K562 (cell line): ENCODE measurements at regions not wholly inside any gene's neighbourhood (a gene's known extent, or its start where the extent isn't known, plus 50 kb on each side); places are given as distances from the start of the nearest gene placed in this dataset.

Experiments
- ATAC-seq: fragments of 200-7000 bp; cut with Tn5 transposase; 3 replicates; pipeline ENCODE4 v1.9.1; 2020; ENCODE audit warnings: moderate library complexity
- BruUV-seq: library from RNA; stranded (reverse); fragments of 400-500 nt; replicated peaks from 2 replicates; lab custom pipeline; 2021; lab: Mats Ljungman, UMichigan
- CTCF ChIA-PET: fragments of 300-600 bp; formaldehyde crosslinking; extraction: SDS; loops from one replicate; lab custom pipeline; 2021; ENCODE audit warnings: low intra/inter-chr PET ratio; lab: Yijun Ruan, JAX
- POLR2A ChIA-PET: fragments of 300-600, 350-650 bp; sonication (Branson Sonifier 250); formaldehyde crosslinking; extraction: SDS; loops from one replicate; lab custom pipeline; 2021; ENCODE audit warnings: antibody characterized with exemption, inconsistent platforms; lab: Yijun Ruan, JAX
- DNase-seq, 4 experiments: peaks; one replicate each; pipeline versions ENCODE4 v3.0.0 to v3.0.0-alpha.2; 2011 to 2018; ENCODE audit warnings: low spot score in 3 of 4, mixed read lengths in 3 of 4; ENCODE audit errors: extremely low read depth in 1 of 4
- FAIRE-seq: peaks from 2 replicates; lab custom pipeline; 2011; peaks lifted over from hg19 to GRCh38; lab: Jason Lieb, UNC
- H2AFZ ChIP-seq: 2 replicates; pipeline ENCODE4 v1.6.0; 2011; ENCODE audit warnings: low read depth, low read length, control low read depth, inconsistent platforms
- H3K27ac ChIP-seq: fragments of 200-600 bp; 3 replicates; pipeline ENCODE4 v1.8.0; 2011; ENCODE audit warnings: low read depth, mild to moderate bottlenecking, control low read depth, inconsistent platforms, low read length, moderate library complexity, mixed read lengths; ENCODE audit errors: extremely low read depth
- H3K27me3 ChIP-seq, 2 experiments: fragments of 300-600 bp in 1 of 2; 2 replicates in 1 of 2; 3 replicates in 1 of 2; pipeline versions ENCODE4 v1.6.0 to v1.8.0; 2011; ENCODE audit warnings: inconsistent platforms in 2 of 2, low read length in 2 of 2, mild to moderate bottlenecking in 1 of 2, mixed read lengths in 1 of 2, moderate library complexity in 1 of 2; ENCODE audit not compliant: control insufficient read depth in 2 of 2, insufficient read depth in 2 of 2
- H3K36me3 ChIP-seq: fragments of 300-600 bp; 3 replicates; pipeline ENCODE4 v1.8.0; 2011; ENCODE audit warnings: mild to moderate bottlenecking, low read length, inconsistent platforms; ENCODE audit not compliant: control insufficient read depth, insufficient read depth
- H3K4me1 ChIP-seq, 2 experiments: fragments of 200-600 bp in 1 of 2; replicated peaks in 1 of 2; 2 replicates in 1 of 2; 3 replicates in 1 of 2; pipeline versions ENCODE4 v1.5.1 to v1.8.0; 2011; ENCODE audit warnings: inconsistent platforms in 2 of 2, low read length in 2 of 2, mild to moderate bottlenecking in 1 of 2, mixed read lengths in 1 of 2, moderate library complexity in 1 of 2; ENCODE audit not compliant: control insufficient read depth in 2 of 2, insufficient read depth in 2 of 2
- H3K4me2 ChIP-seq: 2 replicates; pipeline ENCODE4 v1.6.1; 2011; ENCODE audit warnings: low read length, control low read depth, inconsistent platforms, mixed read lengths; ENCODE audit not compliant: insufficient read depth
- H3K4me3 ChIP-seq: fragments of 200-600 bp; sonication (generic), shearing (Covaris generic); 2 replicates; pipeline ENCODE4 v1.5.1; 2016; ENCODE audit warnings: control low read depth, inconsistent platforms
- H3K79me2 ChIP-seq: fragments of 200-600 bp; 3 replicates; pipeline ENCODE4 v1.8.0; 2011; ENCODE audit warnings: low read length, inconsistent platforms; ENCODE audit not compliant: control insufficient read depth, insufficient read depth
- H3K9ac ChIP-seq, 2 experiments: 2 replicates each; pipeline versions ENCODE4 v1.6.0 to v1.6.1; 2011; ENCODE audit warnings: low read depth in 2 of 2, low read length in 2 of 2, control low read depth in 1 of 2, inconsistent platforms in 1 of 2, mild to moderate bottlenecking in 1 of 2, mixed read lengths in 1 of 2; ENCODE audit not compliant: insufficient read depth in 1 of 2
- H3K9me1 ChIP-seq: one replicate; pipeline ENCODE4 v1.6.0; 2011; ENCODE audit warnings: inconsistent platforms, mild to moderate bottlenecking, low read length, moderate library complexity; ENCODE audit not compliant: control insufficient read depth, insufficient read depth
- H3K9me3 ChIP-seq: replicated peaks from 2 replicates; pipeline ENCODE4 v1.5.1; 2011; ENCODE audit warnings: low read depth, low read length, inconsistent platforms; ENCODE audit not compliant: control insufficient read depth, insufficient read depth
- H4K20me1 ChIP-seq: replicated peaks from 2 replicates; pipeline ENCODE4 v1.6.1; 2011; ENCODE audit warnings: low read length, inconsistent platforms, mixed read lengths; ENCODE audit not compliant: control insufficient read depth, insufficient read depth
- CTCFL ChIP-seq: IDR thresholded peaks from 2 replicates; pipeline ENCODE4 v1.6.1; 2011; ENCODE audit warnings: borderline replicate concordance, low read depth, mild to moderate bottlenecking, moderate library complexity, low read length; ENCODE audit not compliant: insufficient read depth, poor library complexity, severe bottlenecking
- PTRF ChIP-seq: fragments of 450-650 bp; IDR thresholded peaks from 2 replicates; pipeline ENCODE4 v1.6.1; 2016; ENCODE audit warnings: mild to moderate bottlenecking, missing genetic modification characterization, missing compliant biosample characterization
- SMARCA5 ChIP-seq: fragments of 450-650 bp; IDR thresholded peaks from 2 replicates; pipeline ENCODE4 v1.6.1; 2016
- ZNF436 ChIP-seq: fragments of 250-450, 450-650 bp; sonication (Bioruptor Pico); formaldehyde crosslinking; IDR thresholded peaks from 2 replicates; pipeline ENCODE4 v1.7.0; 2020; ENCODE audit warnings: mild to moderate bottlenecking
- WGBS: fragments of 100-300 bp; shearing (Covaris generic); methylation state at CpG from one replicate; pipeline ENCODE4 v1.1.6; 2016; ENCODE audit warnings: low coverage, mixed read lengths; ENCODE audit not compliant: insufficient coverage; ENCODE audit errors: missing lambda C conversion rate; 5-methylcytosine and 5-hydroxymethylcytosine counted together
- in situ Hi-C: fragments of 300-500 bp; cut with MboI; formaldehyde crosslinking; loops from 4 replicates; pipeline ENCODE4 v1.15.0; 2018; ENCODE audit warnings: inconsistent platforms, mixed read lengths
- intact Hi-C: fragments of 100-400 bp; cut with micrococcal nuclease; formaldehyde crosslinking; loops from 2 replicates; pipeline ENCODE4 v1.14.2; 2022

- Histone ChIP-seq H3K4me2 (no peak overlapping the region), H4K20me1 (no peaks in the 10 kb centered on the region), H3K9ac (no peak overlapping the region), H2AFZ (no peak overlapping the region), H3K9me3 (no peaks in the 10 kb centered on the region), H3K9me1 (no peaks in the 10 kb centered on the region), H3K27me3 (peaks cover 19 to 32% of the 10 kb centered on the region in 2 experiments), H3K4me1 (peaks cover 0 to 13% of the 10 kb centered on the region in 2 experiments; a peak in 1 of 5 replicates), H3K4me3 (no peak overlapping the region), H3K27ac (no peak overlapping the region), H3K36me3 (no peaks in the 10 kb centered on the region), H3K79me2 (no peaks in the 10 kb centered on the region)
- ChIA-PET CTCF (no interaction called here), POLR2A (interaction anchor here (0.6 to 1.9 kb wide), 2 partner anchors 21 to 221 kb away, joined by 3 to 13 read pairs; no protein-coding TSS in a partner anchor)
- DNase-seq (no peak), FAIRE-seq (no peak), ATAC-seq (no peak)
- BruUV-seq, result no TSS peak
- no peak for TF ChIP-seq CTCFL
- TF ChIP-seq PTRF (tag), result no peak
- TF ChIP-seq ZNF436 (CRISPR knock-in tag), result no peak
- TF ChIP-seq SMARCA5, result no peak
- intact Hi-C loops, result no loop called here
- in situ Hi-C loops, result no loop called here
- 0% methylated on average over 3 of the region's 3 CpGs for WGBS
Observed at GRCh38 chr5:73376618-73377170, 71.9 kb downstream of the FOXD1 start.
